LHCN-M2 (cell line): ENCODE measurements at regions not wholly inside any gene's neighbourhood (a gene's known extent, or its start where the extent isn't known, plus 50 kb on each side); places are given as distances from the start of the nearest gene placed in this dataset.

Source experiments
- DNase-seq: peaks from one replicate; pipeline ENCODE4 v3.0.0-alpha.2; 2012; ENCODE audit warnings: low read depth

DNA sequence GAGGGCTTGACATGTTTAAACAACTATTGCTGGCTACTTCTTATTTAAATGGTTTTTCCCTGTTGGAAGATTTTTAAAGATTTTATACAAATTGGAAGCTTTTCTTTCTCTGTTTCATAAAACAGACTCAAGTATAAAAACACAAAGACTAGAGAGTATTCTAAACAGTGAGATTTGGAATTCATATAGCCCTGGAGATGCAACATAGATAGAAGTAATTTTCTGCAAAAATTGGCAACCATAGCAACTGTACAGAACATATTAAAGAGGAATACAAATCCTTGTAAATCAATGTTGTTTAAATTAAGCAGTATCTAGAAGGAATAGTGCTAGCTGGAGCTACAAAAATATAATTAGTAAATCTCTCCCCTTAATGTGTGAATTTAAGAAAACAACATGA is 2612.9 kb upstream of the PCDH20 start:
- DNase-seq, result no peak

DNA sequence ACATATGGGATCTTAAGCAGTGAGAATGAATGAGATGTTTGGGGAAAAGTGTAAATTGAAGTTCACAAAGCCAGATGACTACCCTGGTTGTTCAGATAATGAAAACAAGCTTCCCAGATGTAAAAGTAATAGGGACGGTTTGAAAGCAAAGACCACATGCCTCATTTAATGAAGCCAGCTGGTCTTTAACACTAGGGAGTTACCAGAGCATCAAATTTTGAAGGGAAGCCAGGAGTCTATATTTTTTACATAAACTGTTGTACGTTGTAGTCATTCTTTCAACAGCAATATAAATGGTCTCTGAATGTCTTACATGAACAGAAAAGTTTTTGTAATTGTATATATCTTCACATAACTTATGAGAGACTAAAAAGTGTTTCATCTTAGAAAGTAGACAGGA is 2604.5 kb upstream of the PCDH20 start:
- DNase-seq, result no peak

DNA sequence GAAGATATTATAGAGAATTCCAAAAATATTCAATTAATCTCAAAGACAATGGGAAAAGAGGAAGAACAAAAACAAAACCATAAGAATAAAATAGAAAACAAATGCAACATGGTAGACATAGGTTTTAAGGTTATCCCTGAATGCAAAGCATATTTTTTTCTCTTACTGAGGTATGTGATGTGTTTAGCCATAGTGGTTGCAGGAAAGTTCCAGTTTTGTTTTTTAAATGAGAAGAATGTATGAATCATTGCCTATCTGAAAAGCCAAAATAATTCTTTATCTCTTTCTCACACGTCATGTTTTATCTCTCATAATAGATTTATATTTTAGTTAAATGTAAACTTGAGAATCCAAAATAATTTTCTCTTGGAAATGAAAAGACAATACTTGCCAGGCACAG is 2591.7 kb upstream of the PCDH20 start:
- DNase-seq, result no peak

DNA sequence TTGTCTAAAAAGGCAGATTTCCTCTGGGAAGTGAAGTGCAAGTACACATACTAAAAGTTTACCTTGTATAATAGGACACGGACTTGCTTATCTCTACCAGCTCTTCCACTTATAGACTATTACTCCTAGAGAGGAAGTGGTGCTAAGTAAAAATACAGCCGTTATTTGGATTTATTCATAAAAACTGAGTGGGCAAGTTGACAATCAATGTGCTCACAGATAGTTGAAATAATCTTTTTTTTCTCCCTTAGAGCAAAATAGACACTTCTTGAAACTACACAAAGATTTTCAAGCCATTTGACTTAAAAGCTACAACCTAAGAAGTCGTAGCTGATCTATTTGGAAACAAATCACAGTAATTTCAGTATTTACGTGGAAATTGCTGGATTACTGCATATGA is 2584.7 kb upstream of the PCDH20 start:
- no peak for DNase-seq

DNA sequence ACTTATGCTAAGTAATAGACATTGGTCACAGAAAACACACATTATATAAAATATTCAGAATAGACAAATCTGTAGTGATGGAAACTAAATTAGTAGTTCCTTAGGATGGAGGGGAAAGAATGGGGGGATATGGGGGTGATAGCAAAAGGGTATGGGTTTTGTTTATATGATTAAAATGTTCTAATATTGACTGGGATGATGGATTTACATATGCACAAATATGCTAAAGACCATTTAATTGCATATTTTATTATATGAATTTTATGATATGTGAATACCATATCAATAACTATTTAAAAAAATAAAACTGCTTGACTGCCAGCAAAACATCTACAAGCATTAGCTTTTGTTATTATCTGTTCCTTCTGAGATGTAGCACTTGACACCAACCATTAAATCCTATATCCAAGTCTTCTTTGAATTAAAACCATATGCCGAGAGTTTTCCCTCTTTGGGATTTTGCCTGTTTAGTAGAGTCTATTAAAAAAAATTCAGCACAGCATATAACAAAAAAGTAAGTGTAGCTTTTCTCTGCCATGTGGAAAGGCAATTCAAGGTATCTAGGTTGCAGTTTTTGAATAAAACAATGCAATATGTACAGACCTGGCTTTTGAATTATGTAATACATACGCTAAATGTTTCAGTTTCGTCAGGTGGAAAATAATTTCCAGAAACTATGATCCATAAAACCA is 2584.1 kb upstream of the PCDH20 start:
- DNase-seq, result no peak

DNA sequence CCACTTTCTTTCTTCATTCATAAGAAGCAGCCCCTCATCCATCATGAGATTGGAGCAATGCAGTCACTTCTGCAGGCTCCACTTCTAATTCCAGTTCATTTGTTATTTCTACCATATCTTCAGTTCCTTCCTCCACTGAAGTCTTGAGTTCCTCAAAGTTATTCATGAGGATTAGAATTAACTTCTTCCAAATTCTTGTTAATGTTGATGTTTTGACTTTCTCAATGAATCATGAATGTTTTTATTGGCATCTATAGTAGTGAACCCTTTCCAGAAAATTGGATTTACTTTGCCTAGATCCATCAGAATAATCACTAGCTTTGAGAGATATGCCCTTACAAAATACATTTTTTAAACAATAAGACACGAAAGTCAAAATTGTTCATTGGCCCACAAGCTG is 2567.7 kb upstream of the PCDH20 start:
- no peak for DNase-seq

DNA sequence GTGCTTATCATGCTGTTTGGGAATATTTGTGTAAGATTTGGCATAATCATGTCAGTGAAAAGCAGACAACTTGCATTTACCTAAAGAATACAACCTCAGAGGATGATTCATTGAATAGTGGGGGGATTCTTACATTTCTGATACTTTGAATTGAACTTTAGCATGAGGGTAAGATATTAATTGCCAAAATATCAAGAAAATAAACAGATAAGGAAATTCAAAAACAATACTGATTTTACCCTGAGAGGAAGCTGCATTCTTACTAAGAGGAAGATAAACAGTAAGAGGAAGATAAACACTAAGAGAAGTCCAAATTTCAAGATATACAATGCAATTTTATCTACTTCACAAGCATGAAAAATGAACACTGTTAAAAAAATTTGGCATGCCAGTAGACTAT is 2564.3 kb upstream of the PCDH20 start:
- DNase-seq, result no peak

DNA sequence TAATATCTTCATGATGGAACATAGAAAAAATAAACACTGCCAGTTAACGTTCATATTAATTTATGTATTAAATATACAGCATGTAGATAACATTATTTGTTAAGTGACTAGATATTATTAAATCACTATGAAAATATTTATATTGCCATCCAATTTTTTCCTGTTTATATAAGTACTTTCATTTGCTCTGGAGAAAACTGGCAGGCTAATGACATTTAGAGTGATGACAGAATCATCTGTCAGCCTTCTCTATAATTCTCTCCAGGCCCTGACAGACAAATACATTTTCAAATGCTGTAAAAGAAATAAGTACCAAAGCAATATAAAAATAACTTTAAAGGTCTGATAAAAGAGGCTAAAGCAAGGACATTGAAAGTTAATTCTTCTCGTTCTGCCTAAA is 2556.7 kb upstream of the PCDH20 start:
- DNase-seq, result no peak

DNA sequence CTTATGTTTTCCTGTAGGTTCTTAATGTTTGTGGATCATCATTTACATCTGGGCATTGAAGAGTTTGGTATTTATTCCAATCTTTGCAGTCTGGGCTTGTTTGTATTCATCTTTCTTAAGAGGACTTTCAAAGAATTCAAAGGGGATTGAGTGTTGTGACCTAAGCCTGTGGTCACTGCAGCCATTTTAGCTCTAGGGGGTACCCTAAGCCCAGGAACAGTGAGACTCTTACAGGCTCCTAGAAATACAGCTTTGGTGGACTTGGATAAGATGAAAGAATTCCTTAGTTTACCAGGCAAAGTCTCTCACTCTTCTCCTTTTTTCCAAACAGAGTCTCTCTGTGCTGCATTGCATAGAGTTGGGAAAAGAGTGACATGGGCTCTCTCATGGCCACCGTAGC is 2539.0 kb upstream of the PCDH20 start:
- DNase-seq, result no peak

DNA sequence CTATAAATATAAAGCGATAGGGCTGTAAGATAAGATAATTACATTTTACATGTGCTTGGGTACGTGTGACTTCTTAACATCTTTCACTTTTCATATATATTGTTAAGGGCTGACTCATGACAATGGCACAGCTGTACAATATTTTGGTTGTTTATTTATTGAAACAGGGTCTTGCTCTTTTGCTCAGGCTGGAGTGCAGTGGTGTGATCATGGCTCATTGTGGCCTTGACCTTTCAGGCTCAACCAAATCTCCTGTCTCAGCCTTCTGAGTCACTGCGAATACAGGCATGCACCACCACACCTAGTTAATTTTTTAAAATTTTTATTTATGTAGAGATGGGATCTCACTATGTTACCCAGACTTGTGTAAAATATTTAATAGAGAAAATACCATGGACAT is 2532.4 kb upstream of the PCDH20 start:
- DNase-seq, result no peak

DNA sequence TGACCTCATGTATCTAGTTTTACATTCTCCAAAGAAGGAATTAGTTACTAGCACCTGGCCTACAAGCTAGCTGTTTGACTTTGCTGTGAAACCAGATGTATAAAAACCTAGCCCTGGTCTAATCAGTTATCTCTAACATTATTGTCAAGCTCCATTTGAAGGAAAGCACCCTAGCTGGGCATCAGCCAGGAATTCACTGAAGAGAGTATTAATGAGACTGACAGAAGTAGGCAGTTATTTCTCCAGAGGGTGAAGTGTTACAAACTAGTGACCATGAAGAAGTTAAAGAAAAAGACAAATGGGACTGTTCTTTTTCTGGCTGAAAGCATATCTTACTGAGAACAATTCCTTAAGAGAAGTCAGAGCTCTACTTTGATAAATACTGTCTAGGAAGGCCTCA is 2529.3 kb upstream of the PCDH20 start:
- DNase-seq, result no peak

DNA sequence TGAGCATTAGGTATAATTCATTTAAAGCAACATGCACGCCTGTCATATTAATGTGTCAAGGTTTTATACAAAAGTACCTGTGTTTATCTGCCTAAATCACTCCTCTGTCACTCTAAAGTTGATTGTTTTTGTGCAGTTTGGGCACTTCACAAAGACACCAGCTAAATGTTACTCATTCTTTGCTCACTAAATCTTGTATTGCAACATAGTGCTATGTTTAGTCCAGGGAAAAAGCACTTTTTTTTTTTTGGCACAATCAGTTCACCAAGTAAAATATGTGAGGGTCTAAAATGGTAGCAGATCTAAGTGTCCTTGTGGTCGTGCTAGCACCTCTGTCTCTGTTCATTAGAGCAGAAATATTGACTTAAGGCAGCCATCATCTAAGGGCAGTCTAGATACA is 2526.7 kb upstream of the PCDH20 start:
- DNase-seq, result no peak

DNA sequence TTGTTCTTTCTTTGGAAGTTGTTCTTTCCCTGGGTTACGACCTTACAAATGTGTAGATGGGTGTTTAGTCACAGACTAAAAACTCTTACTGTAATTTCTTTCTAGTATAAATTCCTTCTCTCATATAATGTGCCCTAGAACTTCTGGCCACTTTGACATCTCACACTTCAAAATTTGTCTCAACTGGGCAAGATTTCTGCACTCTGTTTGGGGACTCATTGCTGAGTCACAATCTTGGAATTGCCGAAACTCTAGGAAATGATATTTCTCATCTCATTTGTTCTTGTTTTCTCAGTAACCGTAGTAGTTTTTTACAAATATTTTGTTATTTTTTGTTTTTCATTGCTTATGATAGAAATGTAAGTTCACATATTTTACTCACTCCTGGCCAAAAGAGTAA is 2523.2 kb upstream of the PCDH20 start:
- no peak for DNase-seq

DNA sequence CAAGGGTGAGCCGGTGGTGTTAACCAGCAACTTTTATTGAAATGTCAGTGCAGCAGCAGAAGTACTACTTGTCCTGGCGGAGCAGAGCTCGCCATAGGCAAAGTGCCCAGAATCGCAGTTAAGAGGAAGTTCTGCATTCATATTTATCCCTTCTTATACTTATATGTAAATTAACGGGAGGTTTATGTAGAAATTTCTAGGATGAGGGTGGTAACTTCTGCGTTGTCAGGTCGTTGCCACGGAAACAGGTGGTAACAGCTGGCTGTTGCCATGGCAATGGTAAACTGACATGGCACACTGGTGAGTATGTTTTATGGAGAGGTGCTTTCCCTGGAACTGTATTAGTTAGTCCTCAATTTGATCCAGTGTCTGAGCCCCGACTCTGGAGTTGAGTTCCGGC is 2494.9 kb upstream of the PCDH20 start:
- DNase-seq, result no peak

DNA sequence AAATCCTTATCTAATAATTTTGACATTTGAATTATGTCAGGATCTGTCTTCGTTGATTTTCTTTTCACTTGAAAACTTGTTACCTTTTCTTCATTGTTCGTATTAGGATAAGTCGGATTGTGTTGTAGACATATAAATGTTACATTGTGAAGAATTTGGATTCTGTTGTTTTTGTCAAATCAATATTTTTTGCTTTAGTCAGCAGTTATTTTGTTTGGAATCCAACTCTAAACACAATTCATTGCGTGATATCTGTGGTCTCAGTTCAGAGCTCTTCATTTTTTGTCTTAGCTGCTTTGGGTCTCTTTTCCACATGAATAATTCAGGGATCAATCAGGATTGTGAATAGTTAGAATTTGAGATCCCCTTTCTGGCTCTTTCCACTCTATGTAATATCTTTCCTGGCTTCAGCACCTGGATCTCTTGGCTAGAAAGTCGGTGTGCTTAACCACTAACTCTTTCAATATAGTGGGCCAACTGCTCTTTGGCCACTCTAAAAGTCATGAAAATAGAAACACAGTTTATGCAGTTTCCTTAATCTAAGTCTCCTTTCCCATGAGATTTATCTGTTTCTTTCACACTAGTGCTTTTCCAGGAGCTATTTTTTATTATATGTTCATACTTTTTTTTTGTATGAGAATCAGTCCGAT is 2494.2 kb upstream of the PCDH20 start:
- no peak for DNase-seq

DNA sequence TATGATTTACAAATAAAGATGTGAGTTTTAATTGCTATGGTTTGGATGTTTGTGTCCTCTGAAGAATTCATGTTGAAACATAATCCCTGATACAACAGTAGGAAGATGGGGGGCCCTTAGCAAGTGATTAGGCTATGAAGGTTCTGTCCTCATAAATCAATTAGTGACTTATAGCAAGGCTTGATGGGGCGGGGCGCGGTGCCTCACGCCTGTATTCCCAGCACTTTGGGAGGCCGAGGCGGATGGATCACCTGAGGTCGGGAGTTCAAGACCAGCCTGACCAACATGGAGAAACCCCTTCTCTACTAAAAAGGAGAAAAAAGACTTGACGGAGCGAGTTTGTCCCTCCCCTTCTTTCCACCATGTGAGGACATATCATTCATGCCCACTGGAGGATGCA is 2486.5 kb upstream of the PCDH20 start:
- DNase-seq, result no peak

DNA sequence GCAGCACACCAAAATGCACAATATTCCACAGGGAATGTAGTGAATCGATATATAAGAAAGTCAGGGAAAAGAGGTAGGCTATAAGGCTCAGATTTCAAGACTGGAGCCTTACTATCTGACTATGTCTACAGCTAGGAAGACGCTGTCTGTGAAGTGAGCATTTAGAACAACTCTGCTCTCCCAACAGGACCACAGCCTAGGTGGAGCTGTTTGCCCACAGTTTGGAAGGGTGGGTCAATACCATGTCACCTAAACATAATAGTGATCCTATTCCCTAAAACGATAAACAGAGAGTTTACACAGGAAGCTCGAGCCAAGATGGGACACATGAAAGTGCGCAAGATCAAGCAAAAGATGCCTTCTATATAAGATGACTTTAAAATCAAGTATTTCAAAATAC is 2486.0 kb upstream of the PCDH20 start:
- DNase-seq, result no peak

DNA sequence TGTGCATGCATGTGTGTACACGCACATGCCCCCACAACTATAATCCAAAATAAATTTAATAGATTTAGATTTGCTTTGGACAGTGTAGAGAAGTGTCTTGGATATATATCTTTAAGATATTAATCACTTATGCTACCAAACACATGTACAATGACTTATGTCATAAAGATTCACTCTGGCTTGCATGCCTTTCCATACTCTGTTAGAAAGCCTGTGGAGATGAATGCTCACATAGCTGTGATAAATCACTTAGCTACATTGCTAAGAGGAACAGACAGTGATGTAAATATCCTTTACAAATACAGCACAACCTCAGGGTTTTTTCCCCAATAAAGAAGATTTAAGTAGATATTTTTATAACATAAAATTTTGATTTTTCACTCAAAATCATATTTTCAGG is 2484.8 kb upstream of the PCDH20 start:
- no peak for DNase-seq

DNA sequence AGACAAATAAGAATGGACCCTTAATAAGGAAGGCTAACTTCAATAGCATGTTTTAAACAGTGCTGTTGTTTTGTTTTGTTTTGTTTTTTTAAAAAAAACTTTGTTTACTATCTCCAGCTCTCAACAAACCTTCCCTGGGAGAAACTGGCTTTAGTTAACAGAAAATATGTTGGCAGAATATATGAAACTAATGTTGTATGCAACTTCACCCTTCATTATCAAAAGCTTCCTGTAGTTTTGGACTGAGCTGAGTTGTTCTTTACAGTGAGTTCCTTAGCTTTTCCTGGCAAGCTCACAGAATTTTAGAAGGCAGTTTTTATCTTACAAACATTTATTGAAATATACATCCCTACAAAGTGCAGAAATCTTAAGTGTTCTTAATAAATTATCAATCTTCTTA is 2480.7 kb upstream of the PCDH20 start:
- no peak for DNase-seq

DNA sequence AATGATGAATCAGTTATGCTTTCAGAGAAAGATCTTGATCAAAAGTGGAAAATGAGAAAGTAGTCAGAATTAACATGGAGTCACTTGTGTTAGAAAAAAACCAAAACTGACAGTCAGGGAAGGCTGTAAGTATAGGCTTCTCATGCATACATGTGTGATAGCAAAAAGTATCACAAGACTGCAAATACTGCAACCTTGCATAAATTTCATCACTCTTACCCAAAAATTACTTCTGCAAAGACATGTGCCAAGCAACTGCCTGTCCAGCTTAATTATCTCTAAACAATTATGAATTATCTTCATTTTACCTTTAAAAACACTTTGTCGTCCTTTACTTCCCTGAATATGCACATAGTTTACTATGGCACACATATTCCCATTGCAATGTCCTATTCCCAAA is 2466.4 kb upstream of the PCDH20 start:
- no peak for DNase-seq

DNA sequence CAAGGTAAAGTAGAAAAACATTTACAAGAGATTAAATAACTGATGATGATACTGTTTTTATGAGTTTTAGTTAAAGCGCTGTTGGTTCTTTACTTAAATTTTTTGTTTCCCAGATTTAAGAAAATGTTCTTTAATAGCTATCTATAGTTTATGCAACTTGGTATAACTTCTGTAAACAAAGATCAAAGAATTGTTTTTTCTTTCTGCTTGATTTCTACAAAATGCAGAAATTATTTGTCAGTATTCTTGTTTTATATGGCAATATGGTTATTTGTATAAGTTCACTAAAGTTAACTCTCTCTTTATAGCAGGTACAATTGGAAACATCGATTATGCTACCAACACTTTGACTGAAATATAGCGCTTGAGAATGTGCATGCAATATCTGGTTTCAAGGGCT is 2465.1 kb upstream of the PCDH20 start:
- no peak for DNase-seq

DNA sequence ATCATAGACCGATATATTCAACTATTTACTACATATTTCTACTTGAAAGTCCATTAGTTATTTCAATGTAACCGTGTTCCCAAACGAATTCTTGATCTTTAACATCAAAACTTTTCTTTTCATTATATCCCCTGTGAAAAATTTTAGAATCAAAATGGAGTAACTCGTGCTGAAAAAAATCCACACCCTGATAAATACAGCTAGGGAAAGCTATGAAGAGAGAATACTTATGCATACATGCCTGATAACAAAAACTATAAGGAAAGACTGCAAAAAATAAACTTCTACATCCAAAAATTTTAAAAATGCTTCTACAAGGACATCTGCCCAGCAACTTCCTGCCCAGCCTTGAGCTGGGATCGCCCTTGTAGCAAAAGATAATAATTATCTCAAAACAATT is 2458.3 kb upstream of the PCDH20 start:
- no peak for DNase-seq

DNA sequence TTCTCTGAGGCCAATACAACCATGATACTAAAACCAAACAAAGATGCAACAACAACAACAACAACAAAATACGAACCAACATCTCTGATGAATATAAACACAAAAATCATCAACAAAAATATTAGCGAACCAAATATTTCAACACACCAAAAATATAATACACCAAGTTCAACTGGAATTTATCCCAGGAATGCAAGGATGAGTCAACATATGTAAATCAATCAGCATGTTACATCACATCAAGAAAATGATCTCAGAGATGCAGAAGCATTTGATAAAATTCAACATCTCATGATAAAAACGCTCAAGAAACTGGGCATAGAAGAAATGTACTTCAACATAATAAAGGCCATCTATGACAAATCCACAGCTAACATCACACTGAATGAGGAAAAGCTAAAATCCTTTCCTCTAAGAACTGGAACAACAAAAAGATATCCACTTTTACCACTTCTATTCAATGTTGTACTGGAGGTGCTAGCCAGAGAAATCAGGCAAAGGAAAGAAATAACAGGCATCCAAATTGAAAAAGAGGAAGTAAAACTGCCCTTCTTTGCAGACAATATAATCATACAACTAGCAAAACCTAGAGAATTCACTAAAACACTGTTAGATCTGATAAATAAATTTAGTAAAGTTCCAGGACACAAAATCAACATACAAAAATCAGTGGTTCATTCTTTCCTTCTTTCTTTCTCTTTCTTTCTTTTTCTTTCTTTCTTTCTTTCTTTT is 2448.7 kb upstream of the PCDH20 start:
- no peak for DNase-seq
